ENCODE measurements at regions not wholly inside any gene's neighbourhood (a gene's known extent, or its start where the extent isn't known, plus 50 kb on each side); places are given as distances from the start of the nearest gene placed in this dataset.

DNA sequence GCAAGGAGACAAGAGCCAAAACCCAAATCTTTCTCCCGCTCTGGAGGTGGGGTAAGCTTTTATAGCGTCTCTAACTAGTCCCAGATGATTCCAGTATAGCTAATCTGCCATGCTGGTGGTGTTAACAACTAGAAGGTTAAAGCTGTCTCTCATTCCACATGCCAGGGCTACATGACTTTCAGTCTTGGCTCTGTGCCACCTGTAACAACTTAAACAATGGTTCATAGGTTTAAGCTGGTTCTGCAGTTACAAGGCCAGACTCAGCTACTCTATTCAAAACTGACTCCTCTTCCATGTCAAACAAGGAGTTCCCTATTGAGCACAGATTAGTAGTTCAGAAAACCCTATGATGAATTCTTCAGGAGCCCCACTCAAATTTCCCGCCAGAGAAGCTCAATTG is 128.9 kb downstream of the ELOVL4 start:
- H3K9me3 ChIP-seq (ENCODE audit: low read length), result no peaks in the 10 kb centered on the region
- no peak for DNase-seq (ENCODE audit: low spot score)
- H3K27ac ChIP-seq (ENCODE audit: extremely low read length, insufficient read depth, low read length), result no peak overlapping the region
- H2AFZ ChIP-seq (ENCODE audit: low read length), result no peak overlapping the region
- no peak overlapping the region for H3K4me3 ChIP-seq (replicated peaks in 1 of 3; ENCODE audit: insufficient read depth in 1 of 3, low read depth in 2 of 3, low read length in 3 of 3)
- intact Hi-C loops (cut with micrococcal nuclease; ENCODE audit: unreplicated experiment), result loop anchor here (5.0 kb wide), 1 partner anchor 454 kb away; no protein-coding TSS in a partner anchor
- H4K20me1 ChIP-seq (ENCODE audit: insufficient read depth, low read length), result no peaks in the 10 kb centered on the region
- no TSS peak for BruUV-seq (replicated peaks)
- ATAC-seq, result no peak
- no peak overlapping the region for H3K9ac ChIP-seq (ENCODE audit: insufficient read depth, low read depth, low read length)
- no peaks in the 10 kb centered on the region for H3K79me2 ChIP-seq (ENCODE audit: insufficient read depth, low read length)
- no peak for FAIRE-seq
- peaks cover 0 to 10% of the 10 kb centered on the region in 2 experiments; a peak in 2 of 5 replicates for H3K27me3 ChIP-seq (ENCODE audit: control insufficient read depth in 1 of 2, insufficient read depth in 2 of 2, low read length in 2 of 2)
- 7% methylated on average over 3 of the region's 3 CpGs for WGBS (ENCODE audit: low lambda C conversion rate)
- ChIA-PET POLR2A (no interaction called here), CTCF (ENCODE audit: low intra/inter-chr PET ratio, low total read pairs) (no interaction called here)
- no peaks in the 10 kb centered on the region for H3K4me1 ChIP-seq (ENCODE audit: insufficient read depth, low read length)
- no peak overlapping the region for H3K4me2 ChIP-seq (ENCODE audit: low read depth, low read length)
- no peaks in the 10 kb centered on the region for H3K36me3 ChIP-seq (replicated peaks in 1 of 2; ENCODE audit: control insufficient read depth in 1 of 2, insufficient read depth in 2 of 2, low read length in 2 of 2)
- in situ Hi-C loops (cut with HindIII; ENCODE audit: extremely low pct_ligation_motif_present, low pct_unique_long_range_greater_than_20kb), result no loop called here
- TF ChIP-seq, protein P1, sequence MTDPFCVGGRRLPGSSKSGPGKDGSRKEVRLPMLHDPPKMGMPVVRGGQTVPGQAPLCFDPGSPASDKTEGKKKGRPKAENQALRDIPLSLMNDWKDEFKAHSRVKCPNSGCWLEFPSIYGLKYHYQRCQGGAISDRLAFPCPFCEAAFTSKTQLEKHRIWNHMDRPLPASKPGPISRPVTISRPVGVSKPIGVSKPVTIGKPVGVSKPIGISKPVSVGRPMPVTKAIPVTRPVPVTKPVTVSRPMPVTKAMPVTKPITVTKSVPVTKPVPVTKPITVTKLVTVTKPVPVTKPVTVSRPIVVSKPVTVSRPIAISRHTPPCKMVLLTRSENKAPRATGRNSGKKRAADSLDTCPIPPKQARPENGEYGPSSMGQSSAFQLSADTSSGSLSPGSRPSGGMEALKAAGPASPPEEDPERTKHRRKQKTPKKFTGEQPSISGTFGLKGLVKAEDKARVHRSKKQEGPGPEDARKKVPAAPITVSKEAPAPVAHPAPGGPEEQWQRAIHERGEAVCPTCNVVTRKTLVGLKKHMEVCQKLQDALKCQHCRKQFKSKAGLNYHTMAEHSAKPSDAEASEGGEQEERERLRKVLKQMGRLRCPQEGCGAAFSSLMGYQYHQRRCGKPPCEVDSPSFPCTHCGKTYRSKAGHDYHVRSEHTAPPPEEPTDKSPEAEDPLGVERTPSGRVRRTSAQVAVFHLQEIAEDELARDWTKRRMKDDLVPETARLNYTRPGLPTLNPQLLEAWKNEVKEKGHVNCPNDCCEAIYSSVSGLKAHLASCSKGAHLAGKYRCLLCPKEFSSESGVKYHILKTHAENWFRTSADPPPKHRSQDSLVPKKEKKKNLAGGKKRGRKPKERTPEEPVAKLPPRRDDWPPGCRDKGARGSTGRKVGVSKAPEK (CRISPR knock-in tag; IDR thresholded peaks at IDR 0.05; ENCODE audit: borderline replicate concordance), result no peak
- TF ChIP-seq SNAI1 (CRISPR knock-in tag; IDR thresholded peaks at IDR 0.05; ENCODE audit: borderline replicate concordance) (no peak), ZNF543 (CRISPR knock-in tag; IDR thresholded peaks at IDR 0.05) (no peak), MAF1 (CRISPR knock-in tag; IDR thresholded peaks at IDR 0.05; ENCODE audit: borderline replicate concordance) (no peak), NFYC (CRISPR knock-in tag; IDR thresholded peaks at IDR 0.05) (no peak), TMF1 (CRISPR knock-in tag; IDR thresholded peaks at IDR 0.05; ENCODE audit: low read depth) (no peak), EP300 (IDR thresholded peaks at IDR 0.05; ENCODE audit: low read depth in 2 of 2, low read length in 2 of 2) (no peak), EP300 (CRISPR knock-in tag; IDR thresholded peaks at IDR 0.05; ENCODE audit: borderline replicate concordance) (no peak), NFE2 (CRISPR knock-in tag; IDR thresholded peaks at IDR 0.05) (no peak), ZFP41 (CRISPR knock-in tag; IDR thresholded peaks at IDR 0.05; ENCODE audit: borderline replicate concordance) (no peak), ZNF34 (CRISPR knock-in tag; IDR thresholded peaks at IDR 0.05; ENCODE audit: borderline replicate concordance) (no peak)
- TF ChIP-seq, protein P2, sequence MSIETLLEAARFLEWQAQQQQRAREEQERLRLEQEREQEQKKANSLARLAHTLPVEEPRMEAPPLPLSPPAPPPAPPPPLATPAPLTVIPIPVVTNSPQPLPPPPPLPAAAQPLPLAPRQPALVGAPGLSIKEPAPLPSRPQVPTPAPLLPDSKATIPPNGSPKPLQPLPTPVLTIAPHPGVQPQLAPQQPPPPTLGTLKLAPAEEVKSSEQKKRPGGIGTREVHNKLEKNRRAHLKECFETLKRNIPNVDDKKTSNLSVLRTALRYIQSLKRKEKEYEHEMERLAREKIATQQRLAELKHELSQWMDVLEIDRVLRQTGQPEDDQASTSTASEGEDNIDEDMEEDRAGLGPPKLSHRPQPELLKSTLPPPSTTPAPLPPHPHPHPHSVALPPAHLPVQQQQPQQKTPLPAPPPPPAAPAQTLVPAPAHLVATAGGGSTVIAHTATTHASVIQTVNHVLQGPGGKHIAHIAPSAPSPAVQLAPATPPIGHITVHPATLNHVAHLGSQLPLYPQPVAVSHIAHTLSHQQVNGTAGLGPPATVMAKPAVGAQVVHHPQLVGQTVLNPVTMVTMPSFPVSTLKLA (IDR thresholded peaks at IDR 0.05), result no peak
- TF ChIP-seq, protein P3, sequence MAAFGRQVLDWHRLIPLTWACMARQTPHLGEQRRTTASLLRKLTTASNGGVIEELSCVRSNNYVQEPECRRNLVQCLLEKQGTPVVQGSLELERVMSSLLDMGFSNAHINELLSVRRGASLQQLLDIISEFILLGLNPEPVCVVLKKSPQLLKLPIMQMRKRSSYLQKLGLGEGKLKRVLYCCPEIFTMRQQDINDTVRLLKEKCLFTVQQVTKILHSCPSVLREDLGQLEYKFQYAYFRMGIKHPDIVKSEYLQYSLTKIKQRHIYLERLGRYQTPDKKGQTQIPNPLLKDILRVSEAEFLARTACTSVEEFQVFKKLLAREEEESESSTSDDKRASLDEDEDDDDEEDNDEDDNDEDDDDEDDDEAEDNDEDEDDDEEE (CRISPR knock-in tag; IDR thresholded peaks at IDR 0.05), result no peak
- TF ChIP-seq, protein P4, sequence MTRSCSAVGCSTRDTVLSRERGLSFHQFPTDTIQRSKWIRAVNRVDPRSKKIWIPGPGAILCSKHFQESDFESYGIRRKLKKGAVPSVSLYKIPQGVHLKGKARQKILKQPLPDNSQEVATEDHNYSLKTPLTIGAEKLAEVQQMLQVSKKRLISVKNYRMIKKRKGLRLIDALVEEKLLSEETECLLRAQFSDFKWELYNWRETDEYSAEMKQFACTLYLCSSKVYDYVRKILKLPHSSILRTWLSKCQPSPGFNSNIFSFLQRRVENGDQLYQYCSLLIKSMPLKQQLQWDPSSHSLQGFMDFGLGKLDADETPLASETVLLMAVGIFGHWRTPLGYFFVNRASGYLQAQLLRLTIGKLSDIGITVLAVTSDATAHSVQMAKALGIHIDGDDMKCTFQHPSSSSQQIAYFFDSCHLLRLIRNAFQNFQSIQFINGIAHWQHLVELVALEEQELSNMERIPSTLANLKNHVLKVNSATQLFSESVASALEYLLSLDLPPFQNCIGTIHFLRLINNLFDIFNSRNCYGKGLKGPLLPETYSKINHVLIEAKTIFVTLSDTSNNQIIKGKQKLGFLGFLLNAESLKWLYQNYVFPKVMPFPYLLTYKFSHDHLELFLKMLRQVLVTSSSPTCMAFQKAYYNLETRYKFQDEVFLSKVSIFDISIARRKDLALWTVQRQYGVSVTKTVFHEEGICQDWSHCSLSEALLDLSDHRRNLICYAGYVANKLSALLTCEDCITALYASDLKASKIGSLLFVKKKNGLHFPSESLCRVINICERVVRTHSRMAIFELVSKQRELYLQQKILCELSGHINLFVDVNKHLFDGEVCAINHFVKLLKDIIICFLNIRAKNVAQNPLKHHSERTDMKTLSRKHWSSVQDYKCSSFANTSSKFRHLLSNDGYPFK (CRISPR knock-in tag; IDR thresholded peaks at IDR 0.05; ENCODE audit: borderline replicate concordance), result no peak
- TF ChIP-seq, protein P5, sequence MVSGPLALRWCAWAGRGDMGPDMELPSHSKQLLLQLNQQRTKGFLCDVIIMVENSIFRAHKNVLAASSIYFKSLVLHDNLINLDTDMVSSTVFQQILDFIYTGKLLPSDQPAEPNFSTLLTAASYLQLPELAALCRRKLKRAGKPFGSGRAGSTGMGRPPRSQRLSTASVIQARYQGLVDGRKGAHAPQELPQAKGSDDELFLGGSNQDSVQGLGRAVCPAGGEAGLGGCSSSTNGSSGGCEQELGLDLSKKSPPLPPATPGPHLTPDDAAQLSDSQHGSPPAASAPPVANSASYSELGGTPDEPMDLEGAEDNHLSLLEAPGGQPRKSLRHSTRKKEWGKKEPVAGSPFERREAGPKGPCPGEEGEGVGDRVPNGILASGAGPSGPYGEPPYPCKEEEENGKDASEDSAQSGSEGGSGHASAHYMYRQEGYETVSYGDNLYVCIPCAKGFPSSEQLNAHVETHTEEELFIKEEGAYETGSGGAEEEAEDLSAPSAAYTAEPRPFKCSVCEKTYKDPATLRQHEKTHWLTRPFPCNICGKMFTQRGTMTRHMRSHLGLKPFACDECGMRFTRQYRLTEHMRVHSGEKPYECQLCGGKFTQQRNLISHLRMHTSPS (CRISPR knock-in tag; IDR thresholded peaks at IDR 0.05; ENCODE audit: low read depth), result no peak

Measured in HepG2 (cell line).